ENCODE measurements at regions not wholly inside any gene's neighbourhood (a gene's known extent, or its start where the extent isn't known, plus 50 kb on each side); places are given as distances from the start of the nearest gene placed in this dataset.

GRCh38 chr14:79971330-79971729 lies 240.0 kb downstream of the DIO2 start:
- no peak overlapping the region for H3K27ac ChIP-seq (ENCODE audit: low read depth in 2 of 2, low read length in 2 of 2)
- H3K9ac ChIP-seq (ENCODE audit: low read length in 3 of 3): no peak overlapping the region
- DNase-seq (no peak), FAIRE-seq (no peak)
- intact Hi-C loops (cut with DNase I): no loop called here
- H3K4me3 ChIP-seq (ENCODE audit: low read length in 3 of 3): no peak overlapping the region
- H3K36me3 ChIP-seq (ENCODE audit: control insufficient read depth in 2 of 3, insufficient read depth in 3 of 3, low read length in 3 of 3): no peaks in the 10 kb centered on the region
- H3K4me1 ChIP-seq (ENCODE audit: control insufficient read depth in 2 of 3, insufficient read depth in 2 of 3, low read depth in 1 of 3, low read length in 3 of 3): no peaks in the 10 kb centered on the region
- H3K27me3 ChIP-seq (ENCODE audit: control insufficient read depth, insufficient read depth, low read length): no peaks in the 10 kb centered on the region
- no peaks in the 10 kb centered on the region for H3K9me3 ChIP-seq (ENCODE audit: control insufficient read depth in 2 of 3, insufficient read depth in 1 of 3, low read length in 3 of 3)
- no peak for TF ChIP-seq CTCF (IDR thresholded peaks at IDR 0.05; ENCODE audit: borderline replicate concordance, extremely low read depth, insufficient read depth)

GRCh38 chr14:79967453-79967852 lies 243.9 kb downstream of the DIO2 start:
- intact Hi-C loops (cut with DNase I): no loop called here
- H3K9ac ChIP-seq (ENCODE audit: low read length in 3 of 3): no peak overlapping the region

GRCh38 chr14:79967001-79967400 lies 244.3 kb downstream of the DIO2 start:
- Histone ChIP-seq H3K9ac (ENCODE audit: low read length in 3 of 3) (no peak overlapping the region), H3K4me3 (ENCODE audit: low read length in 3 of 3) (no peak overlapping the region), H3K4me1 (ENCODE audit: control insufficient read depth in 2 of 3, insufficient read depth in 2 of 3, low read depth in 1 of 3, low read length in 3 of 3) (no peaks in the 10 kb centered on the region), H3K36me3 (ENCODE audit: control insufficient read depth in 2 of 3, insufficient read depth in 3 of 3, low read length in 3 of 3) (no peaks in the 10 kb centered on the region), H3K27ac (ENCODE audit: low read depth in 2 of 2, low read length in 2 of 2) (no peak overlapping the region), H3K9me3 (ENCODE audit: control insufficient read depth in 2 of 3, insufficient read depth in 1 of 3, low read length in 3 of 3) (no peaks in the 10 kb centered on the region), H3K27me3 (ENCODE audit: control insufficient read depth, insufficient read depth, low read length) (no peaks in the 10 kb centered on the region)
- no peak for TF ChIP-seq CTCF (IDR thresholded peaks at IDR 0.05; ENCODE audit: borderline replicate concordance, extremely low read depth, insufficient read depth)
- DNase-seq: no peak
- no peak for FAIRE-seq
- intact Hi-C loops (cut with DNase I): no loop called here

More at GRCh38 chr14:79967453-79967852, 243.9 kb downstream of the DIO2 start:
- H3K4me3 ChIP-seq (ENCODE audit: low read length in 3 of 3): no peak overlapping the region
- no peak for TF ChIP-seq CTCF (IDR thresholded peaks at IDR 0.05; ENCODE audit: borderline replicate concordance, extremely low read depth, insufficient read depth)
- H3K36me3 ChIP-seq (ENCODE audit: control insufficient read depth in 2 of 3, insufficient read depth in 3 of 3, low read length in 3 of 3): no peaks in the 10 kb centered on the region
- no peaks in the 10 kb centered on the region for H3K4me1 ChIP-seq (ENCODE audit: control insufficient read depth in 2 of 3, insufficient read depth in 2 of 3, low read depth in 1 of 3, low read length in 3 of 3)
- no peaks in the 10 kb centered on the region for H3K27me3 ChIP-seq (ENCODE audit: control insufficient read depth, insufficient read depth, low read length)
- DNase-seq (no peak), FAIRE-seq (no peak)
- no peak overlapping the region for H3K27ac ChIP-seq (ENCODE audit: low read depth in 2 of 2, low read length in 2 of 2)
- H3K9me3 ChIP-seq (ENCODE audit: control insufficient read depth in 2 of 3, insufficient read depth in 1 of 3, low read length in 3 of 3): no peaks in the 10 kb centered on the region

- no peaks in the 10 kb centered on the region for H3K27me3 ChIP-seq (ENCODE audit: control insufficient read depth, insufficient read depth, low read length)
- intact Hi-C loops (cut with DNase I): no loop called here
- no peak overlapping the region for H3K9ac ChIP-seq (ENCODE audit: low read length in 3 of 3)
- no peak for DNase-seq
- H3K4me3 ChIP-seq (ENCODE audit: low read length in 3 of 3): no peak overlapping the region
- H3K4me1 ChIP-seq (ENCODE audit: control insufficient read depth in 2 of 3, insufficient read depth in 2 of 3, low read depth in 1 of 3, low read length in 3 of 3): no peaks in the 10 kb centered on the region
- no peak overlapping the region for H3K27ac ChIP-seq (ENCODE audit: low read depth in 2 of 2, low read length in 2 of 2)
- H3K36me3 ChIP-seq (ENCODE audit: control insufficient read depth in 2 of 3, insufficient read depth in 3 of 3, low read length in 3 of 3): no peaks in the 10 kb centered on the region
- TF ChIP-seq CTCF (IDR thresholded peaks at IDR 0.05; ENCODE audit: borderline replicate concordance, extremely low read depth, insufficient read depth): no peak
- no peak for FAIRE-seq
- no peaks in the 10 kb centered on the region for H3K9me3 ChIP-seq (ENCODE audit: control insufficient read depth in 2 of 3, insufficient read depth in 1 of 3, low read length in 3 of 3)
These were observed 245.4 kb downstream of the DIO2 start for GRCh38 chr14:79965896-79966295.
